Lung (tissue), 11 donors: ENCODE measurements at regions not wholly inside any gene's neighbourhood (a gene's known extent, or its start where the extent isn't known, plus 50 kb on each side); places are given as distances from the start of the nearest gene placed in this dataset.

Experiments used
- ATAC-seq: fragments of 200-7000 bp; cut with Tn5 transposase; one replicate; pipeline ENCODE4 v1.9.1; 2020; ENCODE audit warnings: moderate number of reproducible peaks; ENCODE audit not compliant: insufficient read depth, low FRiP score
- DNase-seq, 3 donors: peaks; one replicate each; pipeline ENCODE4 v3.0.0-alpha.2; 2013 to 2017
- H3K27ac ChIP-seq, 2 donors: one replicate each; pipeline ENCODE4 v1.5.1; 2013; ENCODE audit warnings: mild to moderate bottlenecking in 2 of 2, moderate library complexity in 2 of 2, control low read depth in 1 of 2, inconsistent platforms in 1 of 2, low read depth in 1 of 2, low read length in 1 of 2
- H3K27me3 ChIP-seq, 3 donors: one replicate each; pipeline ENCODE4 v1.5.1; 2013; ENCODE audit warnings: low read length in 2 of 3; ENCODE audit not compliant: control insufficient read depth in 3 of 3, insufficient read depth in 3 of 3
- H3K36me3 ChIP-seq, 4 donors: one replicate each; pipeline ENCODE4 v1.5.1; 2013; ENCODE audit warnings: low read length in 4 of 4, mild to moderate bottlenecking in 1 of 4, moderate library complexity in 1 of 4; ENCODE audit not compliant: control insufficient read depth in 4 of 4, insufficient read depth in 4 of 4
- H3K4me1 ChIP-seq, 5 donors: one replicate each; pipeline ENCODE4 v1.5.1; 2013; ENCODE audit warnings: low read length in 5 of 5, mild to moderate bottlenecking in 2 of 5, moderate library complexity in 1 of 5; ENCODE audit not compliant: control insufficient read depth in 5 of 5, insufficient read depth in 5 of 5
- H3K4me3 ChIP-seq: one replicate; pipeline ENCODE4 v1.5.1; 2013; ENCODE audit warnings: mild to moderate bottlenecking, control low read depth, moderate library complexity
- H3K9ac ChIP-seq, 2 donors: one replicate each; pipeline ENCODE4 v1.5.1; 2013; ENCODE audit warnings: low read length in 2 of 2, control low read depth in 1 of 2; ENCODE audit not compliant: insufficient read depth in 1 of 2
- H3K9me3 ChIP-seq, 4 donors: one replicate each; pipeline ENCODE4 v1.5.1; 2013; ENCODE audit warnings: low read length in 3 of 4, mild to moderate bottlenecking in 1 of 4, moderate library complexity in 1 of 4; ENCODE audit not compliant: control insufficient read depth in 4 of 4, insufficient read depth in 3 of 4
- WGBS, 2 donors: extraction: QIAGEN DNeasy Blood & Tissue Kit; methylation state at CpG; one replicate each; pipeline ENCODE4 v1.1.7; 2013; 5-methylcytosine and 5-hydroxymethylcytosine counted together
- TF ChIP-seq, protein P1 (sequence below): IDR thresholded peaks from 2 replicates; pipeline ENCODE4 v1.5.1; 2012; ENCODE audit warnings: mild to moderate bottlenecking; ENCODE audit errors: control extremely low read depth, extremely low read depth
- donor health status: control.
- donor health status: control.
- donor health status: Bipolar disorder and iron deficiency.
- donor health status: healthy.
- donor health status: DM: yes; HTN: yes; CAD: no.

GRCh38 chr15:44873103-44873502, 83.4 kb upstream of the TERB2 start:
- H3K9me3 ChIP-seq: peaks cover 0 to 18% (median 12%) of the 10 kb centered on the region in 4 donors
- H3K27me3 ChIP-seq: no peaks in the 10 kb centered on the region
- H3K4me1 ChIP-seq: no peaks in the 10 kb centered on the region
- H3K4me3 ChIP-seq: no peak overlapping the region
- H3K36me3 ChIP-seq: no peaks in the 10 kb centered on the region
- TF ChIP-seq, protein P1, sequence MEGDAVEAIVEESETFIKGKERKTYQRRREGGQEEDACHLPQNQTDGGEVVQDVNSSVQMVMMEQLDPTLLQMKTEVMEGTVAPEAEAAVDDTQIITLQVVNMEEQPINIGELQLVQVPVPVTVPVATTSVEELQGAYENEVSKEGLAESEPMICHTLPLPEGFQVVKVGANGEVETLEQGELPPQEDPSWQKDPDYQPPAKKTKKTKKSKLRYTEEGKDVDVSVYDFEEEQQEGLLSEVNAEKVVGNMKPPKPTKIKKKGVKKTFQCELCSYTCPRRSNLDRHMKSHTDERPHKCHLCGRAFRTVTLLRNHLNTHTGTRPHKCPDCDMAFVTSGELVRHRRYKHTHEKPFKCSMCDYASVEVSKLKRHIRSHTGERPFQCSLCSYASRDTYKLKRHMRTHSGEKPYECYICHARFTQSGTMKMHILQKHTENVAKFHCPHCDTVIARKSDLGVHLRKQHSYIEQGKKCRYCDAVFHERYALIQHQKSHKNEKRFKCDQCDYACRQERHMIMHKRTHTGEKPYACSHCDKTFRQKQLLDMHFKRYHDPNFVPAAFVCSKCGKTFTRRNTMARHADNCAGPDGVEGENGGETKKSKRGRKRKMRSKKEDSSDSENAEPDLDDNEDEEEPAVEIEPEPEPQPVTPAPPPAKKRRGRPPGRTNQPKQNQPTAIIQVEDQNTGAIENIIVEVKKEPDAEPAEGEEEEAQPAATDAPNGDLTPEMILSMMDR: no peak
- ATAC-seq (no peak), DNase-seq (no peak)
- 86 to 95% methylated on average over 3 of the region's 3 CpGs for WGBS, 2 donors
- no peak overlapping the region for H3K9ac ChIP-seq
- H3K27ac ChIP-seq: no peak overlapping the region

DNA sequence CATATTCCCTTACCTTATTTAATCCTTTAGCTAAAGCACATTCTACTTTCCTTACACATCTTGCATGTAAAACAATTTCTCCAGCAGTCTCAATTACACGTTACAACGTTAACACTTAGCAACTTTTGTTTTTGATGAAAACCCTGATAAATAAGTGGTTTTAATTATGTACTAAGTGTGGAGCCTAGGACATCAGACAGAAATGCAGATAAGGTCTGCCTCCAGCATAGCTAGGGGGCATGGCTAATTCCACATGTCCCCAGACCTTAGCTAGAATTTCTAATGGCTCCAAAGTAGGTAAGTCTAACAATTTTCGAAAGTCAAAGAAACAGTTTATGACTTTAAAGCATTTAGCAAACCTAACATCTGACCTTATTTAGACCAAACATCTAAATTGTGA, 77.4 kb upstream of the TERB2 start:
- no peaks in the 10 kb centered on the region for H3K36me3 ChIP-seq
- no peaks in the 10 kb centered on the region for H3K27me3 ChIP-seq
- peaks cover 0 to 23% (median 10%) of the 10 kb centered on the region in 4 donors for H3K9me3 ChIP-seq
- H3K4me3 ChIP-seq: no peak overlapping the region
- no peak overlapping the region for H3K9ac ChIP-seq
- DNase-seq: no peak
- H3K27ac ChIP-seq: no peak overlapping the region
- H3K4me1 ChIP-seq: no peaks in the 10 kb centered on the region
- 94 to 97% methylated on average over 3 of the region's 3 CpGs for WGBS, 2 donors
- ATAC-seq: no peak
- TF ChIP-seq, protein P1: no peak

DNA sequence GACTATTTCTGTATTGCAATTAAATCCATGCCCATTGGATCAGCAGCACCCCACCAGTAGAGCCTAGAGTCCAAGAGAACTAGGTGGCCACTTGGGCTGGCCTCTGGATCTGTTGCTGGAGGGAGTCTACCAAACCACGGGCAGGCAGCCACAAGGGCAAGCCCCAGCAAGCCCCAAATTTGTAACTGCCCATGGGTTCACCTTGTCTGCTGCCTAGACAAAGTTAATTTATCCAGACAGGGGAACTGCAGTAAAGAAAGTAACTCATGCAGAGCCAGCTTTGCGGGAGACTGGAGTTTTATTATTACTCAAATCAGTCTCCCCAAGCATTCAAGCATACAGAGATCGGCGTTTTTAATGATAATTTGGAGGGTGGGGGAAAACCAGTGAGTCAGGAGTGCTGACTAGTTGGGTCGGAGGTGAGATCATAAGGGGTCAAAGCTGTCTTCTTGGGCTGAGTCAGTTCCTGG, 74.0 kb upstream of the TERB2 start:
- ATAC-seq (no peak), DNase-seq (no peak)
- H3K4me3 ChIP-seq: no peak overlapping the region
- peaks cover 0 to 11% (median under 1%) of the 10 kb centered on the region in 4 donors for H3K9me3 ChIP-seq
- WGBS, 2 donors: 83 to 90% methylated on average over 5 of the region's 5 CpGs
- no peak overlapping the region for H3K27ac ChIP-seq
- H3K36me3 ChIP-seq: no peaks in the 10 kb centered on the region
- no peaks in the 10 kb centered on the region for H3K4me1 ChIP-seq
- no peak overlapping the region for H3K9ac ChIP-seq
- TF ChIP-seq, protein P1: no peak
- H3K27me3 ChIP-seq: no peaks in the 10 kb centered on the region
